HepG2 (cell line): ENCODE measurements at regions not wholly inside any gene's neighbourhood (a gene's known extent, or its start where the extent isn't known, plus 50 kb on each side); places are given as distances from the start of the nearest gene placed in this dataset.

Experiments
- ATAC-seq: fragments of 200-7000 bp; cut with Tn5 transposase; 3 replicates; pipeline ENCODE4 v1.9.1; 2020; ENCODE audit warnings: mild to moderate bottlenecking, moderate library complexity
- BruUV-seq: library from RNA; stranded (reverse); fragments of 400-500 nt; replicated peaks from 2 replicates; lab custom pipeline; 2021; lab: Mats Ljungman, UMichigan
- CTCF ChIA-PET: fragments of 300-600 bp; formaldehyde crosslinking; extraction: SDS; loops from one replicate; lab custom pipeline; 2021; ENCODE audit warnings: low total read pairs, inconsistent platforms, low intra/inter-chr PET ratio; lab: Yijun Ruan, JAX
- POLR2A ChIA-PET: fragments of 350-600 bp; sonication (Branson Sonifier 250); formaldehyde crosslinking; loops from one replicate; lab custom pipeline; 2020; ENCODE audit warnings: antibody characterized with exemption, inconsistent platforms; lab: Yijun Ruan, JAX
- DNase-seq: peaks from one replicate; pipeline ENCODE4 v3.0.0-alpha.2; 2015; ENCODE audit warnings: low spot score
- FAIRE-seq: peaks from 3 replicates; lab custom pipeline; 2011; peaks lifted over from hg19 to GRCh38; lab: Jason Lieb, UNC
- H2AFZ ChIP-seq: one replicate; pipeline ENCODE4 v1.6.1; 2011; ENCODE audit warnings: low read length, inconsistent platforms
- H3K27ac ChIP-seq: fragments of 300-600 bp; 3 replicates; pipeline ENCODE4 v1.8.0; 2011; ENCODE audit warnings: mixed run types, mild to moderate bottlenecking, mixed read lengths, low read length, inconsistent platforms; ENCODE audit not compliant: insufficient read depth; ENCODE audit errors: extremely low read length
- H3K27me3 ChIP-seq, 2 experiments: fragments of 200-600 bp in 1 of 2; 2 replicates in 1 of 2; 3 replicates in 1 of 2; pipeline versions ENCODE4 v1.6.0 to v1.8.0; 2011; ENCODE audit warnings: low read length in 2 of 2, mild to moderate bottlenecking in 2 of 2, moderate library complexity in 2 of 2, inconsistent platforms in 1 of 2; ENCODE audit not compliant: insufficient read depth in 2 of 2, control insufficient read depth in 1 of 2
- H3K36me3 ChIP-seq, 2 experiments: fragments of 200-600 bp in 1 of 2; replicated peaks in 1 of 2; 2 replicates in 1 of 2; 3 replicates in 1 of 2; pipeline versions ENCODE4 v1.5.1 to v1.8.0; 2011; ENCODE audit warnings: low read length in 2 of 2, inconsistent platforms in 1 of 2; ENCODE audit not compliant: insufficient read depth in 2 of 2, control insufficient read depth in 1 of 2
- H3K4me1 ChIP-seq: 2 replicates; pipeline ENCODE4 v1.5.1; 2012; ENCODE audit warnings: low read length, inconsistent platforms; ENCODE audit not compliant: insufficient read depth
- H3K4me2 ChIP-seq: 2 replicates; pipeline ENCODE4 v1.6.0; 2011; ENCODE audit warnings: low read depth, low read length, inconsistent platforms
- H3K4me3 ChIP-seq, 3 experiments: fragments of 200-600 bp in 1 of 3; sonication (generic), shearing (Covaris generic) in 1 of 3; replicated peaks in 1 of 3; 2 replicates each; pipeline ENCODE4 v1.5.1; 2011 to 2016; ENCODE audit warnings: low read length in 3 of 3, inconsistent platforms in 2 of 3, low read depth in 2 of 3, mild to moderate bottlenecking in 2 of 3, control low read depth in 1 of 3, mixed read lengths in 1 of 3; ENCODE audit not compliant: insufficient read depth in 1 of 3
- H3K79me2 ChIP-seq: one replicate; pipeline ENCODE4 v1.6.1; 2011; ENCODE audit warnings: low read length, inconsistent platforms; ENCODE audit not compliant: insufficient read depth
- H3K9ac ChIP-seq: 2 replicates; pipeline ENCODE4 v1.6.0; 2011; ENCODE audit warnings: mild to moderate bottlenecking, low read depth, low read length, inconsistent platforms; ENCODE audit not compliant: insufficient read depth
- H3K9me3 ChIP-seq: 2 replicates; pipeline ENCODE4 v1.5.1; 2012; ENCODE audit warnings: mild to moderate bottlenecking, low read length
- H4K20me1 ChIP-seq: 2 replicates; pipeline ENCODE4 v1.6.0; 2011; ENCODE audit warnings: inconsistent platforms, mild to moderate bottlenecking, low read length, moderate library complexity; ENCODE audit not compliant: insufficient read depth
- ATF7-NPFF ChIP-seq: sonication (generic); formaldehyde crosslinking; IDR thresholded peaks from 2 replicates; pipeline ENCODE4 v1.8.1; 2023; ENCODE audit warnings: mild to moderate bottlenecking, low read depth, missing genetic modification reagents, moderate library complexity
- KLF13 ChIP-seq: sonication (generic); formaldehyde crosslinking; IDR thresholded peaks from 2 replicates; pipeline ENCODE4 v1.4.0; 2020; ENCODE audit warnings: mild to moderate bottlenecking, missing genetic modification reagents
- NFATC3 ChIP-seq: sonication (generic); formaldehyde crosslinking; IDR thresholded peaks from 2 replicates; pipeline ENCODE4 v1.5.1; 2020; ENCODE audit warnings: mild to moderate bottlenecking, missing genetic modification reagents
- RBM39 ChIP-seq: fragments of 200-400 bp; formaldehyde crosslinking; IDR thresholded peaks from one replicate; pipeline ENCODE4 v1.6.1; 2018; ENCODE audit warnings: antibody characterized with exemption, mild to moderate bottlenecking, low read depth, low read length; ENCODE audit not compliant: poor library complexity, severe bottlenecking
- RELA ChIP-seq: sonication (generic); formaldehyde crosslinking; IDR thresholded peaks from 2 replicates; pipeline ENCODE4 v1.4.0; 2020; ENCODE audit warnings: missing genetic modification reagents
- SSRP1 ChIP-seq: IDR thresholded peaks from 2 replicates; pipeline ENCODE4 v1.6.1; 2016; ENCODE audit warnings: control low read depth
- ZFP82 ChIP-seq: sonication (generic); formaldehyde crosslinking; IDR thresholded peaks from 2 replicates; pipeline ENCODE4 v1.5.1; 2020; ENCODE audit warnings: mild to moderate bottlenecking, missing genetic modification reagents, borderline replicate concordance
- ZMYM4 ChIP-seq: sonication (generic); formaldehyde crosslinking; IDR thresholded peaks from 2 replicates; pipeline ENCODE4 v1.8.1; 2023; ENCODE audit warnings: mild to moderate bottlenecking, missing genetic modification reagents
- ZNF121 ChIP-seq: sonication (generic); formaldehyde crosslinking; IDR thresholded peaks from 2 replicates; pipeline ENCODE4 v1.5.0; 2020; ENCODE audit warnings: mild to moderate bottlenecking, missing genetic modification reagents
- ZNF207 ChIP-seq: fragments of 450-650 bp; IDR thresholded peaks from 2 replicates; pipeline ENCODE4 v1.6.1; 2016; ENCODE audit warnings: antibody characterized with exemption, borderline replicate concordance
- WGBS: methylation state at CpG from one replicate; pipeline ENCODE4 v1.1.6; 2017; ENCODE audit warnings: low lambda C conversion rate; 5-methylcytosine and 5-hydroxymethylcytosine counted together
- in situ Hi-C: cut with HindIII; loops from 2 replicates; pipeline ENCODE4 v1.10.0; 2017; ENCODE audit warnings: low pct_unique_long_range_greater_than_20kb; ENCODE audit not compliant: extremely low pct_ligation_motif_present
- intact Hi-C: fragments of 100-400 bp; cut with micrococcal nuclease; formaldehyde crosslinking; loops from one replicate; pipeline ENCODE4 v1.10.0; 2022; ENCODE audit not compliant: unreplicated experiment
- TF ChIP-seq, protein P1 (sequence below): sonication (generic); formaldehyde crosslinking; IDR thresholded peaks from 2 replicates; pipeline ENCODE4 v1.4.0; 2020; ENCODE audit warnings: missing genetic modification reagents
- TF ChIP-seq, protein P2 (sequence below): sonication (generic); formaldehyde crosslinking; IDR thresholded peaks from 2 replicates; pipeline ENCODE4 v1.4.0; 2020; ENCODE audit warnings: low read depth, mild to moderate bottlenecking, missing genetic modification reagents
- TF ChIP-seq, protein P3 (sequence below): sonication (generic); formaldehyde crosslinking; IDR thresholded peaks from 2 replicates; pipeline ENCODE4 v1.4.0; 2020; ENCODE audit warnings: missing genetic modification reagents, mild to moderate bottlenecking, borderline replicate concordance

DNA sequence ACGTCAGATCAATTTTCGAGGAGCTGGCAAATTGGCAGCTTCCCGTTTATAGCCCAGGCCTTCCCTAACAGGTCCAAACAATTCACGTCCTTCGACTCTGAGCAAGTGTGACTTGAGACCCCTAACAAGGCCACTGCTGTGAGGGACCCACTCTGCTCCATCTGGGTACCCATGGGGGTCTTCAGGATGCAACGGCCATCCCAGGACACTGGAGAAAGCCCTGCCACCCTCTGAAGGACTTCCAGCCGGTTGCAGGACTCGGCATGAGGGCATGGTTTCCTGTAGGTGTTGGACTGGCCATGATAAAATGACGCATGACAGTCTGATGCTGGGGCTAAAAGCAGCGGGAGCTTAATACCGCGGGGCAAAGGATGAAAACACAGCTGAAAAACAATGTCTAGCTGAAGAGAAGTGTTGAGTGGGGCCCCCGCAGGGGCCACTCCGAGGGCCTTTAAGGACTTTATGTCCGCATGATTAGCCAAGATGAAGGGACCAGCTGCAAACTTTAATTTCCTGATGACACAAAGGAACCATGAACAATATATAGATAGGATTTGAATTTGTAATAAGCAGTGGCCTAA lies 113.3 kb upstream of the ZNF521 start:
- ATAC-seq, result no peak
- Histone ChIP-seq H3K9me3 (no peaks in the 10 kb centered on the region), H3K27me3 (no peaks in the 10 kb centered on the region), H4K20me1 (no peaks in the 10 kb centered on the region), H3K4me3 (no peak overlapping the region), H3K4me2 (no peak overlapping the region), H3K27ac (no peak overlapping the region), H2AFZ (no peak overlapping the region), H3K36me3 (no peaks in the 10 kb centered on the region), H3K9ac (no peak overlapping the region), H3K79me2 (no peaks in the 10 kb centered on the region), H3K4me1 (no peaks in the 10 kb centered on the region)
- no peak for DNase-seq
- TF ChIP-seq KLF13 (CRISPR knock-in tag) (no peak), RELA (CRISPR knock-in tag) (no peak)
- CTCF ChIA-PET, result no interaction called here
- BruUV-seq, result no TSS peak
- intact Hi-C loops (no loop called here), in situ Hi-C loops (no loop called here)
- no peak for FAIRE-seq
- POLR2A ChIA-PET, result no interaction called here
- 18% methylated on average over 14 of the region's 15 CpGs for WGBS

DNA sequence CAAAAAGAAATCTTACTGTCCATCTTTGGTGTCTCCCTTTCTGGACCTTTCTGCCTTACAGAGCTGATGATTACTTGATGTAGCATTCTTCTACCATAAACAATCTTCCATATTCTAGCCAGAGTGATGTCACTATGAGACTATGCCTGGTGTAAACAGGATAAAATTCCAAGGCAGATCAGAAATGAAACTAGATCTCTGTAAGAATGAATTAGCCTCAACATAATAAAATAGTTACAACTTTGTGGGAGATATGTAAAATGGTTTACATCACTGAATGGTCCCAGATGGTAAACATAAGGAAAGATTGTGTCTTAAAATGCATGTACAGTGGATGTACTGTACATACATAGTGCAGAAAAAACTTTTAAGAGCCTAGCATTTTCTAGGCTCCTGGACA lies 112.3 kb upstream of the ZNF521 start:
- BruUV-seq, result no TSS peak
- Histone ChIP-seq H3K4me3 (no peak overlapping the region), H3K27ac (no peak overlapping the region), H3K9ac (no peak overlapping the region), H2AFZ (no peak overlapping the region), H3K9me3 (no peaks in the 10 kb centered on the region), H3K27me3 (no peaks in the 10 kb centered on the region), H3K79me2 (no peaks in the 10 kb centered on the region), H3K4me2 (no peak overlapping the region), H4K20me1 (no peaks in the 10 kb centered on the region), H3K4me1 (no peaks in the 10 kb centered on the region), H3K36me3 (no peaks in the 10 kb centered on the region)
- no peak for FAIRE-seq
- ChIA-PET POLR2A (no interaction called here), CTCF (no interaction called here)
- in situ Hi-C loops (no loop called here), intact Hi-C loops (no loop called here)
- DNase-seq, result no peak
- ATAC-seq, result no peak
- TF ChIP-seq NFATC3 (CRISPR knock-in tag), result no peak
- TF ChIP-seq ZNF207, result no peak
- TF ChIP-seq, protein P1, sequence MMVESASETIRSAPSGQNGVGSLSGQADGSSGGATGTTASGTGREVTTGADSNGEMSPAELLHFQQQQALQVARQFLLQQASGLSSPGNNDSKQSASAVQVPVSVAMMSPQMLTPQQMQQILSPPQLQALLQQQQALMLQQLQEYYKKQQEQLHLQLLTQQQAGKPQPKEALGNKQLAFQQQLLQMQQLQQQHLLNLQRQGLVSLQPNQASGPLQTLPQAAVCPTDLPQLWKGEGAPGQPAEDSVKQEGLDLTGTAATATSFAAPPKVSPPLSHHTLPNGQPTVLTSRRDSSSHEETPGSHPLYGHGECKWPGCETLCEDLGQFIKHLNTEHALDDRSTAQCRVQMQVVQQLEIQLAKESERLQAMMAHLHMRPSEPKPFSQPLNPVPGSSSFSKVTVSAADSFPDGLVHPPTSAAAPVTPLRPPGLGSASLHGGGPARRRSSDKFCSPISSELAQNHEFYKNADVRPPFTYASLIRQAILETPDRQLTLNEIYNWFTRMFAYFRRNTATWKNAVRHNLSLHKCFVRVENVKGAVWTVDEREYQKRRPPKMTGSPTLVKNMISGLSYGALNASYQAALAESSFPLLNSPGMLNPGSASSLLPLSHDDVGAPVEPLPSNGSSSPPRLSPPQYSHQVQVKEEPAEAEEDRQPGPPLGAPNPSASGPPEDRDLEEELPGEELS, result no peak
- TF ChIP-seq, protein P2, sequence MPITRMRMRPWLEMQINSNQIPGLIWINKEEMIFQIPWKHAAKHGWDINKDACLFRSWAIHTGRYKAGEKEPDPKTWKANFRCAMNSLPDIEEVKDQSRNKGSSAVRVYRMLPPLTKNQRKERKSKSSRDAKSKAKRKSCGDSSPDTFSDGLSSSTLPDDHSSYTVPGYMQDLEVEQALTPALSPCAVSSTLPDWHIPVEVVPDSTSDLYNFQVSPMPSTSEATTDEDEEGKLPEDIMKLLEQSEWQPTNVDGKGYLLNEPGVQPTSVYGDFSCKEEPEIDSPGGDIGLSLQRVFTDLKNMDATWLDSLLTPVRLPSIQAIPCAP (CRISPR knock-in tag), result no peak
- no peak for TF ChIP-seq ZFP82 (CRISPR knock-in tag)
- TF ChIP-seq ZNF121 (CRISPR knock-in tag), result no peak
- no peak for TF ChIP-seq SSRP1 (CRISPR knock-in tag)
- TF ChIP-seq ZMYM4 (CRISPR knock-in tag), result no peak
- TF ChIP-seq ATF7-NPFF, result no peak
- no peak for TF ChIP-seq RBM39
- TF ChIP-seq, protein P3, sequence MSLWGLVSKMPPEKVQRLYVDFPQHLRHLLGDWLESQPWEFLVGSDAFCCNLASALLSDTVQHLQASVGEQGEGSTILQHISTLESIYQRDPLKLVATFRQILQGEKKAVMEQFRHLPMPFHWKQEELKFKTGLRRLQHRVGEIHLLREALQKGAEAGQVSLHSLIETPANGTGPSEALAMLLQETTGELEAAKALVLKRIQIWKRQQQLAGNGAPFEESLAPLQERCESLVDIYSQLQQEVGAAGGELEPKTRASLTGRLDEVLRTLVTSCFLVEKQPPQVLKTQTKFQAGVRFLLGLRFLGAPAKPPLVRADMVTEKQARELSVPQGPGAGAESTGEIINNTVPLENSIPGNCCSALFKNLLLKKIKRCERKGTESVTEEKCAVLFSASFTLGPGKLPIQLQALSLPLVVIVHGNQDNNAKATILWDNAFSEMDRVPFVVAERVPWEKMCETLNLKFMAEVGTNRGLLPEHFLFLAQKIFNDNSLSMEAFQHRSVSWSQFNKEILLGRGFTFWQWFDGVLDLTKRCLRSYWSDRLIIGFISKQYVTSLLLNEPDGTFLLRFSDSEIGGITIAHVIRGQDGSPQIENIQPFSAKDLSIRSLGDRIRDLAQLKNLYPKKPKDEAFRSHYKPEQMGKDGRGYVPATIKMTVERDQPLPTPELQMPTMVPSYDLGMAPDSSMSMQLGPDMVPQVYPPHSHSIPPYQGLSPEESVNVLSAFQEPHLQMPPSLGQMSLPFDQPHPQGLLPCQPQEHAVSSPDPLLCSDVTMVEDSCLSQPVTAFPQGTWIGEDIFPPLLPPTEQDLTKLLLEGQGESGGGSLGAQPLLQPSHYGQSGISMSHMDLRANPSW (CRISPR knock-in tag), result no peak
